Endothelial cell of umbilical vein (primary cell): ENCODE measurements at regions not wholly inside any gene's neighbourhood (a gene's known extent, or its start where the extent isn't known, plus 50 kb on each side); places are given as distances from the start of the nearest gene placed in this dataset.
"Not testable (repeated sequence)": the region's sequence is repeated elsewhere in the genome, so short reads cannot be mapped to it uniquely, and the experiment has no call there.

Source experiments
- BruUV-seq: library from RNA; stranded (reverse); fragments of 400-500 nt; replicated peaks from 2 replicates; lab custom pipeline; 2021; lab: Mats Ljungman, UMichigan
- CTCF ChIA-PET: fragments of 300-600, 350-600 bp; sonication (Branson Sonifier 250); formaldehyde crosslinking; loops from one replicate; lab custom pipeline; 2021; ENCODE audit warnings: antibody characterized with exemption, inconsistent platforms; lab: Charles Lee
- POLR2A ChIA-PET: fragments of 300-600, 350-600 bp; sonication (Branson Sonifier 250); formaldehyde crosslinking; loops from one replicate; lab custom pipeline; 2021; ENCODE audit warnings: antibody characterized with exemption, inconsistent platforms; lab: Charles Lee
- DNase-seq: peaks from one replicate; pipeline ENCODE4 v3.0.0-alpha.2; 2011; ENCODE audit warnings: low read depth, low spot score
- FAIRE-seq: peaks from 2 replicates; lab custom pipeline; 2011; peaks lifted over from hg19 to GRCh38; lab: Jason Lieb, UNC
- H2AFZ ChIP-seq: 2 replicates; pipeline ENCODE4 v1.6.0; 2012; ENCODE audit warnings: low read depth, low read length, control low read depth, inconsistent platforms
- H3K27ac ChIP-seq: 2 replicates; pipeline ENCODE4 v1.5.1; 2011; ENCODE audit warnings: low read depth, mild to moderate bottlenecking, control low read depth, low read length, moderate library complexity; ENCODE audit not compliant: insufficient read depth
- H3K27me3 ChIP-seq, 2 experiments: 2 replicates each; pipeline versions ENCODE4 v1.6.0 to v1.6.1; 2011; ENCODE audit warnings: low read length in 2 of 2, mixed read lengths in 1 of 2; ENCODE audit not compliant: control insufficient read depth in 2 of 2, insufficient read depth in 2 of 2
- H3K36me3 ChIP-seq, 2 experiments: 2 replicates in 1 of 2; 3 replicates in 1 of 2; pipeline ENCODE4 v1.5.1; 2011; ENCODE audit warnings: low read length in 2 of 2, mild to moderate bottlenecking in 1 of 2, moderate library complexity in 1 of 2; ENCODE audit not compliant: control insufficient read depth in 2 of 2, insufficient read depth in 2 of 2; ENCODE audit errors: extremely low read depth in 1 of 2
- H3K4me1 ChIP-seq: 3 replicates; pipeline ENCODE4 v1.5.1; 2011; ENCODE audit warnings: mild to moderate bottlenecking, low read length; ENCODE audit not compliant: control insufficient read depth, insufficient read depth; ENCODE audit errors: extremely low read depth
- H3K4me2 ChIP-seq: 2 replicates; pipeline ENCODE4 v1.6.1; 2011; ENCODE audit warnings: low read length, control low read depth, mixed read lengths; ENCODE audit not compliant: insufficient read depth
- H3K4me3 ChIP-seq, 3 experiments: fragments of 200-600 bp in 1 of 3; sonication (generic), shearing (Covaris generic) in 1 of 3; replicated peaks in 1 of 3; 2 replicates each; pipeline ENCODE4 v1.5.1; 2011 to 2016; ENCODE audit warnings: control low read depth in 3 of 3, low read length in 3 of 3, mild to moderate bottlenecking in 2 of 3, inconsistent platforms in 1 of 3, low read depth in 1 of 3, moderate library complexity in 1 of 3; ENCODE audit not compliant: insufficient read depth in 1 of 3
- H3K79me2 ChIP-seq: 2 replicates; pipeline ENCODE4 v1.6.0; 2012; ENCODE audit warnings: low read length, inconsistent platforms; ENCODE audit not compliant: control insufficient read depth, insufficient read depth
- H3K9ac ChIP-seq: replicated peaks from 2 replicates; pipeline ENCODE3; 2011; ENCODE audit warnings: low read length, control low read depth; ENCODE audit not compliant: insufficient read depth; ENCODE audit errors: extremely low read depth
- H3K9me1 ChIP-seq: replicated peaks from 3 replicates; pipeline ENCODE4 v1.6.0; 2011; ENCODE audit warnings: mild to moderate bottlenecking, low read length; ENCODE audit not compliant: control insufficient read depth, insufficient read depth; ENCODE audit errors: extremely low read depth
- H3K9me3 ChIP-seq: replicated peaks from 2 replicates; pipeline ENCODE4 v1.5.1; 2012; ENCODE audit warnings: low read length, inconsistent platforms; ENCODE audit not compliant: control insufficient read depth, insufficient read depth
- H4K20me1 ChIP-seq: replicated peaks from 2 replicates; pipeline ENCODE3; 2011; ENCODE audit warnings: mild to moderate bottlenecking, low read length; ENCODE audit not compliant: control insufficient read depth, insufficient read depth; ENCODE audit errors: extremely low read depth
- EZH2 ChIP-seq: IDR thresholded peaks from 2 replicates; pipeline ENCODE4 v1.6.1; 2012; ENCODE audit warnings: borderline replicate concordance, low read depth, mild to moderate bottlenecking, moderate library complexity, low read length, inconsistent platforms; ENCODE audit not compliant: severe bottlenecking
- FOS ChIP-seq: IDR thresholded peaks from 2 replicates; pipeline ENCODE4 v1.6.1; 2011; ENCODE audit warnings: mild to moderate bottlenecking, low read length, moderate library complexity, borderline replicate concordance; ENCODE audit not compliant: insufficient read depth
- GATA2 ChIP-seq: IDR thresholded peaks from 2 replicates; pipeline ENCODE4 v1.7.0; 2011; ENCODE audit warnings: low read depth, mild to moderate bottlenecking, moderate library complexity, mixed read lengths, low read length; ENCODE audit not compliant: insufficient read length, insufficient read depth
- JUN ChIP-seq: IDR thresholded peaks from 2 replicates; pipeline ENCODE4 v1.6.1; 2011; ENCODE audit warnings: borderline replicate concordance, low read depth; ENCODE audit not compliant: insufficient read length, insufficient read depth
- MYC ChIP-seq: IDR thresholded peaks from one replicate; pipeline ENCODE4 v1.6.1; 2011; ENCODE audit warnings: mild to moderate bottlenecking, low read depth, low read length
- POLR2A ChIP-seq: IDR thresholded peaks from 2 replicates; pipeline ENCODE4 v1.6.1; 2012; ENCODE audit warnings: low read depth, mild to moderate bottlenecking, control low read depth, low read length
- POLR2AphosphoS5 ChIP-seq: IDR thresholded peaks from 2 replicates; pipeline ENCODE4 v1.6.1; 2012; ENCODE audit warnings: low read depth, mild to moderate bottlenecking, control low read depth, low read length, moderate library complexity; ENCODE audit not compliant: insufficient read depth
- dilution Hi-C: fragments of 300-500 bp; cut with MboI; formaldehyde crosslinking; loops from one replicate; pipeline ENCODE4 v1.15.0; 2019; ENCODE audit warnings: low sequenced_read_pairs; ENCODE audit not compliant: extremely low pct_ligation_motif_present
- intact Hi-C: fragments of 100-400 bp; cut with micrococcal nuclease; formaldehyde crosslinking; loops from one replicate; pipeline ENCODE4 v1.10.0; 2022
- TF ChIP-seq, protein P1 (sequence below): IDR thresholded peaks from 2 replicates; pipeline ENCODE4 v1.6.1; 2011; ENCODE audit not compliant: insufficient read depth, insufficient read length
- TF ChIP-seq, protein P2 (sequence below), 2 donors: IDR thresholded peaks; 1 replicate in 1 of 2; 2 replicates in 1 of 2; pipeline ENCODE4 v1.5.1; 2011; ENCODE audit warnings: low read length in 2 of 2, mild to moderate bottlenecking in 2 of 2, moderate library complexity in 2 of 2, control low read depth in 1 of 2, inconsistent platforms in 1 of 2, low read depth in 1 of 2; ENCODE audit not compliant: insufficient read depth in 1 of 2; ENCODE audit errors: extremely low read depth in 1 of 2

DNA sequence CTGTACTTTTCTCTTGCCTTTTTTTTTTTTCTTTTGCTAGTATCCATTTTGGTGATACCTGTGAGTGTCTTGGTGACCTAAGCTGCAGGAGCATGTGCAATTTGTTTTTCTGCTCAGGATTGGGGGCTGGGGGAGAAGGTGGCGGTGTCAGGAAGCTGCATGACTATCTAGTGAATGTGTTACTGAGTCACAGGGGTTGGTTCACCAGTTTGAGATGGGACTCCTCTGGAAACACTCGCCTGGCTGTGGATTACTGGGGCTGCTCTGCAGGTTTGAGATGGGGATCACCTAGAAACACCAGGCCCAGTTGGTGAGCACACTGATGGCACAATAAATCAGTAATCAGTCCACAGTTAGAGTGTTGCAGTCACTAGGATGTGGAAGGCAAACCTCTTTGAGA is 447.9 kb downstream of the SPATA31D1 start:
- intact Hi-C loops: no loop called here
- no peaks in the 10 kb centered on the region for H3K79me2 ChIP-seq
- H2AFZ ChIP-seq: no peak overlapping the region
- H3K9ac ChIP-seq: no peak overlapping the region
- no peaks in the 10 kb centered on the region for H4K20me1 ChIP-seq
- FAIRE-seq: no peak
- no peaks in the 10 kb centered on the region for H3K27me3 ChIP-seq
- no peak overlapping the region for H3K27ac ChIP-seq
- dilution Hi-C loops: no loop called here
- TF ChIP-seq MYC: no peak
- TF ChIP-seq, protein P1, sequence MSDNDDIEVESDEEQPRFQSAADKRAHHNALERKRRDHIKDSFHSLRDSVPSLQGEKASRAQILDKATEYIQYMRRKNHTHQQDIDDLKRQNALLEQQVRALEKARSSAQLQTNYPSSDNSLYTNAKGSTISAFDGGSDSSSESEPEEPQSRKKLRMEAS: no peak
- TF ChIP-seq GATA2: no peak
- no peak for TF ChIP-seq POLR2A
- TF ChIP-seq, protein P2, sequence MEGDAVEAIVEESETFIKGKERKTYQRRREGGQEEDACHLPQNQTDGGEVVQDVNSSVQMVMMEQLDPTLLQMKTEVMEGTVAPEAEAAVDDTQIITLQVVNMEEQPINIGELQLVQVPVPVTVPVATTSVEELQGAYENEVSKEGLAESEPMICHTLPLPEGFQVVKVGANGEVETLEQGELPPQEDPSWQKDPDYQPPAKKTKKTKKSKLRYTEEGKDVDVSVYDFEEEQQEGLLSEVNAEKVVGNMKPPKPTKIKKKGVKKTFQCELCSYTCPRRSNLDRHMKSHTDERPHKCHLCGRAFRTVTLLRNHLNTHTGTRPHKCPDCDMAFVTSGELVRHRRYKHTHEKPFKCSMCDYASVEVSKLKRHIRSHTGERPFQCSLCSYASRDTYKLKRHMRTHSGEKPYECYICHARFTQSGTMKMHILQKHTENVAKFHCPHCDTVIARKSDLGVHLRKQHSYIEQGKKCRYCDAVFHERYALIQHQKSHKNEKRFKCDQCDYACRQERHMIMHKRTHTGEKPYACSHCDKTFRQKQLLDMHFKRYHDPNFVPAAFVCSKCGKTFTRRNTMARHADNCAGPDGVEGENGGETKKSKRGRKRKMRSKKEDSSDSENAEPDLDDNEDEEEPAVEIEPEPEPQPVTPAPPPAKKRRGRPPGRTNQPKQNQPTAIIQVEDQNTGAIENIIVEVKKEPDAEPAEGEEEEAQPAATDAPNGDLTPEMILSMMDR (IDR thresholded peaks at IDR 0.05; ENCODE audit: extremely low read depth in 1 of 2, insufficient read depth in 1 of 2, low read depth in 1 of 2, low read length in 2 of 2): no peak
- TF ChIP-seq JUN: no peak
- TF ChIP-seq POLR2AphosphoS5: no peak
- TF ChIP-seq EZH2: no peak
- TF ChIP-seq FOS: no peak
- ChIA-PET POLR2A (no interaction called here), CTCF (no interaction called here)
- H3K9me3 ChIP-seq: peaks cover 2% of the 10 kb centered on the region
- H3K4me2 ChIP-seq: no peak overlapping the region
- no peaks in the 10 kb centered on the region for H3K9me1 ChIP-seq
- no peak for DNase-seq
- BruUV-seq: no TSS peak
- no peak overlapping the region for H3K4me3 ChIP-seq
- no peaks in the 10 kb centered on the region for H3K36me3 ChIP-seq
- H3K4me1 ChIP-seq: no peaks in the 10 kb centered on the region

DNA sequence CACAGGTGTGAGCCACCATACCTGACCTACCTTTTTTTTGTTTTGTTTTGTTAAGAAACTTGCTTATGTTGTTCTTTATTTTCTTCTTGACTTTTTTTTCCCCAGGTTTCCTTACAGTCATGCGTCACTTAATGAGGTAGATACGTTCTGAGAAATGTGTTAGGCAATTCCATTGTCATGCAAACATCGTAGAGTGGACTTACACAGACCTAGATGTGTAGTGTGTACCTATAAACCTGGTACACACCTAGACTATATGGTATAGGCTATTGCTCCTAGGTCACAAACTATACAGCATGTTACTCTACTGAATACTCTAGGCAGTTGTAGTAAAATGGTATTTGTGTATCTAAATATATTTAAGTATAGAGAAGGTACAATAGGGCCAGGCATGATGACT is 448.6 kb downstream of the SPATA31D1 start:
- H3K9me1 ChIP-seq, intact Hi-C loops, H4K20me1 ChIP-seq, BruUV-seq, H3K79me2 ChIP-seq, H3K27ac ChIP-seq, H3K36me3 ChIP-seq, DNase-seq, H3K9ac ChIP-seq, H3K27me3 ChIP-seq, CTCF ChIA-PET, H2AFZ ChIP-seq, dilution Hi-C loops, H3K9me3 ChIP-seq, H3K4me3 ChIP-seq, FAIRE-seq, H3K4me2 ChIP-seq, H3K4me1 ChIP-seq, POLR2A ChIA-PET: not testable (repeated sequence)
